GM23248 (cell line): ENCODE measurements at regions not wholly inside any gene's neighbourhood (a gene's known extent, or its start where the extent isn't known, plus 50 kb on each side); places are given as distances from the start of the nearest gene placed in this dataset.

Experiments used
- DNase-seq: peaks from one replicate; pipeline ENCODE4 v3.0.0-alpha.2; 2015
- H2AFZ ChIP-seq: fragments of 200-600 bp; sonication (generic); 2 replicates; pipeline ENCODE4 v1.6.1; 2016; ENCODE audit warnings: antibody characterized with exemption
- H3F3A ChIP-seq: fragments of 200-600 bp; sonication (generic); 2 replicates; pipeline ENCODE4 v1.6.1; 2016; ENCODE audit warnings: mild to moderate bottlenecking, antibody characterized with exemption, mixed run types; ENCODE audit not compliant: insufficient read depth
- H3K27ac ChIP-seq: fragments of 200-600 bp; sonication (generic); 2 replicates; pipeline ENCODE4 v1.5.1; 2016; ENCODE audit warnings: mild to moderate bottlenecking
- H3K27me3 ChIP-seq: fragments of 200-600 bp; sonication (generic); replicated peaks from 2 replicates; pipeline ENCODE4 v1.6.1; 2016; ENCODE audit warnings: mild to moderate bottlenecking; ENCODE audit not compliant: insufficient read depth
- H3K36me3 ChIP-seq: fragments of 200-600 bp; sonication (generic); 2 replicates; pipeline ENCODE4 v1.6.1; 2016; ENCODE audit warnings: low read depth, mild to moderate bottlenecking
- H3K4me1 ChIP-seq: fragments of 200-600 bp; sonication (generic); 2 replicates; pipeline ENCODE4 v1.6.1; 2016; ENCODE audit warnings: mild to moderate bottlenecking; ENCODE audit not compliant: insufficient read depth
- H3K4me2 ChIP-seq: fragments of 200-600 bp; sonication (generic); one replicate; pipeline ENCODE4 v1.6.1; 2016; ENCODE audit warnings: mild to moderate bottlenecking; ENCODE audit not compliant: unreplicated experiment
- H3K4me3 ChIP-seq: fragments of 200-600 bp; sonication (generic); 2 replicates; pipeline ENCODE4 v1.5.1; 2016; ENCODE audit warnings: mild to moderate bottlenecking
- H3K79me2 ChIP-seq: fragments of 200-600 bp; sonication (generic); 2 replicates; pipeline ENCODE4 v1.6.1; 2016; ENCODE audit warnings: mild to moderate bottlenecking; ENCODE audit not compliant: insufficient read depth
- H3K9ac ChIP-seq: fragments of 200-600 bp; sonication (generic); 2 replicates; pipeline ENCODE4 v1.6.1; 2016; ENCODE audit warnings: mild to moderate bottlenecking
- H3K9me2 ChIP-seq: fragments of 200-600 bp; sonication (generic); 2 replicates; pipeline ENCODE4 v1.6.1; 2016; ENCODE audit warnings: mixed run types, mild to moderate bottlenecking, moderate library complexity; ENCODE audit not compliant: insufficient read depth
- H3K9me3 ChIP-seq: fragments of 200-600 bp; sonication (generic); one replicate; pipeline ENCODE4 v1.6.1; 2017; ENCODE audit warnings: low read depth
- H4K20me1 ChIP-seq: fragments of 200-600 bp; sonication (generic); 2 replicates; pipeline ENCODE4 v1.6.0; 2016; ENCODE audit not compliant: insufficient read depth
- EZH2 ChIP-seq: fragments of 200-600 bp; sonication (generic); IDR thresholded peaks from 2 replicates; pipeline ENCODE4 v1.6.1; 2018; ENCODE audit warnings: antibody characterized with exemption, mild to moderate bottlenecking; ENCODE audit not compliant: insufficient read depth, poor library complexity, severe bottlenecking
- EZH2phosphoT487 ChIP-seq: fragments of 200-600 bp; sonication (generic); IDR thresholded peaks from 2 replicates; pipeline ENCODE4 v1.6.1; 2018; ENCODE audit warnings: antibody characterized with exemption, moderate library complexity, mild to moderate bottlenecking, low read depth; ENCODE audit not compliant: insufficient read depth
- WGBS, 2 experiments: methylation state at CpG; one replicate each; pipeline ENCODE4 v1.1.6; 2015 to 2017; ENCODE audit warnings: low lambda C conversion rate in 2 of 2, low coverage in 1 of 2; ENCODE audit errors: missing lambda C conversion rate in 2 of 2; 5-methylcytosine and 5-hydroxymethylcytosine counted together
- in situ Hi-C: fragments of 300-500 bp; cut with MboI; formaldehyde crosslinking; loops from 2 replicates; pipeline ENCODE4 v1.15.0; 2020

- Histone ChIP-seq H3K4me3 (no peak overlapping the region), H3K36me3 (no peaks in the 10 kb centered on the region), H3K27ac (no peak overlapping the region), H3K4me1 (no peaks in the 10 kb centered on the region), H3K9me2 (no peaks in the 10 kb centered on the region), H3K4me2 (no peak overlapping the region), H3K79me2 (no peaks in the 10 kb centered on the region), H3K9me3 (no peaks in the 10 kb centered on the region), H4K20me1 (no peaks in the 10 kb centered on the region), H2AFZ (no peak overlapping the region), H3F3A (no peaks in the 10 kb centered on the region), H3K9ac (no peak overlapping the region), H3K27me3 (no peaks in the 10 kb centered on the region)
- in situ Hi-C loops: no loop called here
- DNase-seq: no peak
- TF ChIP-seq EZH2phosphoT487: no peak
- no peak for TF ChIP-seq EZH2
Measured at GRCh38 chr5:52328220-52328806, 459.4 kb upstream of the ITGA1 start.

DNA sequence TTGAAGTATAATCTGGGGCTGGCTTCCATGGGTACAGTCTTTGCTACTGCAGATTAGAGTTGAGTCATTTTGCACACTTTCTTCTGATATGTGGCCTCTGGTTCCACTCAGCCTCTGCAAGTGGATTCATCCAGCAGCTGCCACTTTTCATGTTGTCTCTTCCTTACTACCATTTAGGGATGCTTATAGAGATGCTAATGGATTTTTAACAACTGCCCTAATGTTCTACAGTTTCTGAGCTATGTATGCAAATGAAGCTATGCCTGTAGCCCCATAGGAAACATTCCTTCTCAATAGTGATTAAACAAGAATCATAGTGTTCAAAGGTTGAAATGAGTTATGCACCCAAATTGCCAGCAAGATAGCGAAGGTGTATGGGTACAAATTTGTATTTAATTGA, 456.0 kb upstream of the ITGA1 start:
- WGBS, 2 experiments: 21 to 23% methylated on average over 1 of the region's 1 CpG
- in situ Hi-C loops: no loop called here
- no peak for TF ChIP-seq EZH2
- no peak for TF ChIP-seq EZH2phosphoT487

DNA sequence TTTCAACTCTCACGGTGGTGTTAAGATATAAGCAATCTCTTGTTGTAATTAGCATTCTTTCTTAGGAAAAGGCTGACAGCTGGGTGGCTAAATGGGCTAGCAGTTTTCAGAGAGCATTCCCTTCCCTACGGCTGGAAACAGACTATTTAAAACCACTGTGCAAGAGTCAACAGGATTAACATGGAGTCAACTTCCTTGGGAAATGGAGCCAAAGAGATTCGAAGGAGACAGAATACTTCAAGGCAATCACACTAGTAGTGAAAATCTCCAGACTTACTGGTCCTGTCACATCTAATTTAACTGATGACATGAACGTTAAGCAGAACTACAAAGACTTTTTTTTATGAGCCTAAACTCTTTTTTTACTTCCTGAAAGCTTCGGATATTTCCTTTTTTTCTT, 453.3 kb upstream of the ITGA1 start:
- no peaks in the 10 kb centered on the region for H4K20me1 ChIP-seq
- 0% methylated on average over 5 of the region's 5 CpGs for WGBS, 2 experiments

More for the DNA sequence above, 456.0 kb upstream of the ITGA1 start:
- Histone ChIP-seq H3K4me1 (no peaks in the 10 kb centered on the region), H3F3A (no peaks in the 10 kb centered on the region), H3K9me3 (no peaks in the 10 kb centered on the region), H3K9me2 (no peaks in the 10 kb centered on the region), H3K27ac (no peak overlapping the region), H3K36me3 (no peaks in the 10 kb centered on the region), H2AFZ (no peak overlapping the region), H4K20me1 (no peaks in the 10 kb centered on the region), H3K4me3 (no peak overlapping the region), H3K9ac (no peak overlapping the region), H3K4me2 (no peak overlapping the region), H3K27me3 (no peaks in the 10 kb centered on the region), H3K79me2 (no peaks in the 10 kb centered on the region)
- DNase-seq: no peak

DNA sequence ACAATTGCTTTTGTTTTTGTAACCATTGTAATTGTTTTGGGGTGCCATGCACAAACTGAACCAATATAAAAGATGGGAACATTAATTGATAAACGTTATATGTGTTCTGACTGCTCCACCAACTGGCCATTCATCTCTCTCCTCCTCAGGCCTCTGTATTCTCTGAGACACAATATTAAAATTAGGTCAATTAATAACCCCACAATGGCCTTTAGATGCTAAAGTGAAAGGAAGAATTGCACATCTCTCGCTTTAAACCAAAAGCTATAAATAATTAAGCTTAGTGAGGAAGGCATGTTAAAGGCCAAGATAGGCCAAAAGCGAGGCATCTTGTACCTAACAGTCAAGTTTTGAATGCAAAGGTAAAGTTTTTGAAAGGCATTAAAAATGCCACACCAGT, 448.4 kb upstream of the ITGA1 start:
- H3K9me2 ChIP-seq: no peaks in the 10 kb centered on the region
- no peak overlapping the region for H3K9ac ChIP-seq

More for the DNA sequence above, 453.3 kb upstream of the ITGA1 start:
- no peak overlapping the region for H2AFZ ChIP-seq
- no peaks in the 10 kb centered on the region for H3K4me1 ChIP-seq
- in situ Hi-C loops: no loop called here
- H3K9ac ChIP-seq: no peak overlapping the region
- H3F3A ChIP-seq: no peaks in the 10 kb centered on the region
- TF ChIP-seq EZH2phosphoT487 (no peak), EZH2 (no peak)
- H3K4me3 ChIP-seq: no peak overlapping the region
- no peaks in the 10 kb centered on the region for H3K79me2 ChIP-seq
- H3K9me3 ChIP-seq: no peaks in the 10 kb centered on the region
- H3K36me3 ChIP-seq: no peaks in the 10 kb centered on the region
- no peak for DNase-seq
- no peak overlapping the region for H3K4me2 ChIP-seq
- no peaks in the 10 kb centered on the region for H3K9me2 ChIP-seq
- H3K27me3 ChIP-seq: no peaks in the 10 kb centered on the region
- H3K27ac ChIP-seq: no peak overlapping the region

GRCh38 chr5:52342361-52342760, 445.4 kb upstream of the ITGA1 start:
- no peaks in the 10 kb centered on the region for H3K4me1 ChIP-seq
- in situ Hi-C loops: no loop called here
- H3K9ac ChIP-seq: no peak overlapping the region
- no peak for DNase-seq
- H3K4me2 ChIP-seq: no peak overlapping the region
- no peaks in the 10 kb centered on the region for H3K79me2 ChIP-seq
- H3F3A ChIP-seq: no peaks in the 10 kb centered on the region
- no peak overlapping the region for H2AFZ ChIP-seq
- H3K9me3 ChIP-seq: no peaks in the 10 kb centered on the region
- TF ChIP-seq EZH2phosphoT487 (no peak), EZH2 (no peak)
- no peaks in the 10 kb centered on the region for H3K36me3 ChIP-seq
- no peaks in the 10 kb centered on the region for H3K9me2 ChIP-seq
- no peaks in the 10 kb centered on the region for H4K20me1 ChIP-seq
- H3K4me3 ChIP-seq: no peak overlapping the region
- no peak overlapping the region for H3K27ac ChIP-seq
- no peaks in the 10 kb centered on the region for H3K27me3 ChIP-seq

More for the DNA sequence above, 448.4 kb upstream of the ITGA1 start:
- no peaks in the 10 kb centered on the region for H4K20me1 ChIP-seq
- TF ChIP-seq EZH2 (no peak), EZH2phosphoT487 (no peak)
- no peak overlapping the region for H3K27ac ChIP-seq
- no peak for DNase-seq
- H2AFZ ChIP-seq: no peak overlapping the region
- no peaks in the 10 kb centered on the region for H3K36me3 ChIP-seq
- no peak overlapping the region for H3K4me3 ChIP-seq
- WGBS, 2 experiments: 25 to 26% methylated on average over 3 of the region's 3 CpGs
- H3K4me1 ChIP-seq: no peaks in the 10 kb centered on the region
- H3K27me3 ChIP-seq: no peaks in the 10 kb centered on the region
- H3K4me2 ChIP-seq: no peak overlapping the region
- H3K9me3 ChIP-seq: no peaks in the 10 kb centered on the region
- in situ Hi-C loops: no loop called here
- no peaks in the 10 kb centered on the region for H3F3A ChIP-seq
- H3K79me2 ChIP-seq: no peaks in the 10 kb centered on the region
